H1 (cell line): ENCODE measurements at regions not wholly inside any gene's neighbourhood (a gene's known extent, or its start where the extent isn't known, plus 50 kb on each side); places are given as distances from the start of the nearest gene placed in this dataset.

ENCODE experiments used
- CBX8 ChIP-seq: fragments of 300-800, 300-1000 bp; sonication (generic); IDR thresholded peaks from 2 replicates; pipeline ENCODE4 v1.7.1; 2016; ENCODE audit warnings: low read depth, low read length, borderline replicate concordance
- CHD1 ChIP-seq: IDR thresholded peaks from 2 replicates; pipeline ENCODE4 v1.6.1; 2012; ENCODE audit warnings: low read depth, low read length, improper control_type of control experiment
- GABPA ChIP-seq: IDR thresholded peaks from 2 replicates; pipeline ENCODE4 v1.6.1; 2011; ENCODE audit warnings: mild to moderate bottlenecking, low read length, moderate library complexity, borderline replicate concordance; ENCODE audit not compliant: insufficient read depth
- JUN ChIP-seq: IDR thresholded peaks from 2 replicates; pipeline ENCODE4 v1.6.1; 2011; ENCODE audit warnings: low read depth, mild to moderate bottlenecking, improper control_type of control experiment, low read length
- NRF1 ChIP-seq: IDR thresholded peaks from 2 replicates; pipeline ENCODE4 v1.6.1; 2011; ENCODE audit warnings: mild to moderate bottlenecking, low read depth, low read length, improper control_type of control experiment
- POLR2AphosphoS5 ChIP-seq: IDR thresholded peaks from 2 replicates; pipeline ENCODE4 v1.6.1; 2011; ENCODE audit warnings: low read depth, low read length
- RFX5 ChIP-seq: IDR thresholded peaks from 2 replicates; pipeline ENCODE4 v1.6.1; 2011; ENCODE audit warnings: low read depth, low read length, improper control_type of control experiment, borderline replicate concordance
- RXRA ChIP-seq: IDR thresholded peaks from 2 replicates; pipeline ENCODE4 v1.6.1; 2011; ENCODE audit warnings: low read depth, mild to moderate bottlenecking, low read length, moderate library complexity; ENCODE audit not compliant: insufficient read depth
- SUZ12 ChIP-seq: fragments of 200-600 bp; sonication (generic); IDR thresholded peaks from 2 replicates; pipeline ENCODE4 v1.6.1; 2012; ENCODE audit warnings: mild to moderate bottlenecking, inconsistent platforms, low read length, moderate library complexity, mixed read lengths
- ZNF274 ChIP-seq: IDR thresholded peaks from 2 replicates; pipeline ENCODE4 v1.7.0; 2012; ENCODE audit warnings: low read length, borderline replicate concordance; ENCODE audit errors: extremely low read depth
- TF ChIP-seq, protein P1 (sequence below): fragments of 300-600 bp; sonication (generic); IDR thresholded peaks from 2 replicates; pipeline ENCODE4 v1.7.1; 2012; ENCODE audit warnings: low read length, moderate library complexity, mild to moderate bottlenecking, inconsistent platforms; ENCODE audit not compliant: insufficient replicate concordance
- TF ChIP-seq, protein P2 (sequence below): IDR thresholded peaks from 2 replicates; pipeline ENCODE4 v1.6.1; 2011; ENCODE audit warnings: low read depth, mild to moderate bottlenecking, low read length; ENCODE audit not compliant: insufficient read depth

DNA sequence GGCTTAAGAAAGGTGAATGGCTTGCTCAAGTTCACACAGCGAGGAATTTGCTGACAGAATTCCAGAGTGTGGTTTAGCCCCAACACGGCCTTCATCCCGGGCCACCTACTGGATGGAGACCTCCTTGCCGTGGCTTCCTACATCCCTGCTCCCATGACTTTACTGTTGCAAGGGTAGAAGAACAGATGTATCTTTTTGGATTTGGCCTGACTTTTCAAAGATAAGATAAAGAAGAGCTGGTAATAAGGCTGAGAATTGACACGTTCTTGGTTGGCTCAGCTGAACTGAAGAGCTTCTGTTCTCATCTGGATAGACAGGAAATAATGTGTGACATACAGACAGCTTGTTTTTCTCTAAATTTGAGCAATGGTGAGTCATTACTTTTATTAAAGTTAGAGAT lies 113.1 kb downstream of the KLF5 start (continued):
- TF ChIP-seq, protein P1, sequence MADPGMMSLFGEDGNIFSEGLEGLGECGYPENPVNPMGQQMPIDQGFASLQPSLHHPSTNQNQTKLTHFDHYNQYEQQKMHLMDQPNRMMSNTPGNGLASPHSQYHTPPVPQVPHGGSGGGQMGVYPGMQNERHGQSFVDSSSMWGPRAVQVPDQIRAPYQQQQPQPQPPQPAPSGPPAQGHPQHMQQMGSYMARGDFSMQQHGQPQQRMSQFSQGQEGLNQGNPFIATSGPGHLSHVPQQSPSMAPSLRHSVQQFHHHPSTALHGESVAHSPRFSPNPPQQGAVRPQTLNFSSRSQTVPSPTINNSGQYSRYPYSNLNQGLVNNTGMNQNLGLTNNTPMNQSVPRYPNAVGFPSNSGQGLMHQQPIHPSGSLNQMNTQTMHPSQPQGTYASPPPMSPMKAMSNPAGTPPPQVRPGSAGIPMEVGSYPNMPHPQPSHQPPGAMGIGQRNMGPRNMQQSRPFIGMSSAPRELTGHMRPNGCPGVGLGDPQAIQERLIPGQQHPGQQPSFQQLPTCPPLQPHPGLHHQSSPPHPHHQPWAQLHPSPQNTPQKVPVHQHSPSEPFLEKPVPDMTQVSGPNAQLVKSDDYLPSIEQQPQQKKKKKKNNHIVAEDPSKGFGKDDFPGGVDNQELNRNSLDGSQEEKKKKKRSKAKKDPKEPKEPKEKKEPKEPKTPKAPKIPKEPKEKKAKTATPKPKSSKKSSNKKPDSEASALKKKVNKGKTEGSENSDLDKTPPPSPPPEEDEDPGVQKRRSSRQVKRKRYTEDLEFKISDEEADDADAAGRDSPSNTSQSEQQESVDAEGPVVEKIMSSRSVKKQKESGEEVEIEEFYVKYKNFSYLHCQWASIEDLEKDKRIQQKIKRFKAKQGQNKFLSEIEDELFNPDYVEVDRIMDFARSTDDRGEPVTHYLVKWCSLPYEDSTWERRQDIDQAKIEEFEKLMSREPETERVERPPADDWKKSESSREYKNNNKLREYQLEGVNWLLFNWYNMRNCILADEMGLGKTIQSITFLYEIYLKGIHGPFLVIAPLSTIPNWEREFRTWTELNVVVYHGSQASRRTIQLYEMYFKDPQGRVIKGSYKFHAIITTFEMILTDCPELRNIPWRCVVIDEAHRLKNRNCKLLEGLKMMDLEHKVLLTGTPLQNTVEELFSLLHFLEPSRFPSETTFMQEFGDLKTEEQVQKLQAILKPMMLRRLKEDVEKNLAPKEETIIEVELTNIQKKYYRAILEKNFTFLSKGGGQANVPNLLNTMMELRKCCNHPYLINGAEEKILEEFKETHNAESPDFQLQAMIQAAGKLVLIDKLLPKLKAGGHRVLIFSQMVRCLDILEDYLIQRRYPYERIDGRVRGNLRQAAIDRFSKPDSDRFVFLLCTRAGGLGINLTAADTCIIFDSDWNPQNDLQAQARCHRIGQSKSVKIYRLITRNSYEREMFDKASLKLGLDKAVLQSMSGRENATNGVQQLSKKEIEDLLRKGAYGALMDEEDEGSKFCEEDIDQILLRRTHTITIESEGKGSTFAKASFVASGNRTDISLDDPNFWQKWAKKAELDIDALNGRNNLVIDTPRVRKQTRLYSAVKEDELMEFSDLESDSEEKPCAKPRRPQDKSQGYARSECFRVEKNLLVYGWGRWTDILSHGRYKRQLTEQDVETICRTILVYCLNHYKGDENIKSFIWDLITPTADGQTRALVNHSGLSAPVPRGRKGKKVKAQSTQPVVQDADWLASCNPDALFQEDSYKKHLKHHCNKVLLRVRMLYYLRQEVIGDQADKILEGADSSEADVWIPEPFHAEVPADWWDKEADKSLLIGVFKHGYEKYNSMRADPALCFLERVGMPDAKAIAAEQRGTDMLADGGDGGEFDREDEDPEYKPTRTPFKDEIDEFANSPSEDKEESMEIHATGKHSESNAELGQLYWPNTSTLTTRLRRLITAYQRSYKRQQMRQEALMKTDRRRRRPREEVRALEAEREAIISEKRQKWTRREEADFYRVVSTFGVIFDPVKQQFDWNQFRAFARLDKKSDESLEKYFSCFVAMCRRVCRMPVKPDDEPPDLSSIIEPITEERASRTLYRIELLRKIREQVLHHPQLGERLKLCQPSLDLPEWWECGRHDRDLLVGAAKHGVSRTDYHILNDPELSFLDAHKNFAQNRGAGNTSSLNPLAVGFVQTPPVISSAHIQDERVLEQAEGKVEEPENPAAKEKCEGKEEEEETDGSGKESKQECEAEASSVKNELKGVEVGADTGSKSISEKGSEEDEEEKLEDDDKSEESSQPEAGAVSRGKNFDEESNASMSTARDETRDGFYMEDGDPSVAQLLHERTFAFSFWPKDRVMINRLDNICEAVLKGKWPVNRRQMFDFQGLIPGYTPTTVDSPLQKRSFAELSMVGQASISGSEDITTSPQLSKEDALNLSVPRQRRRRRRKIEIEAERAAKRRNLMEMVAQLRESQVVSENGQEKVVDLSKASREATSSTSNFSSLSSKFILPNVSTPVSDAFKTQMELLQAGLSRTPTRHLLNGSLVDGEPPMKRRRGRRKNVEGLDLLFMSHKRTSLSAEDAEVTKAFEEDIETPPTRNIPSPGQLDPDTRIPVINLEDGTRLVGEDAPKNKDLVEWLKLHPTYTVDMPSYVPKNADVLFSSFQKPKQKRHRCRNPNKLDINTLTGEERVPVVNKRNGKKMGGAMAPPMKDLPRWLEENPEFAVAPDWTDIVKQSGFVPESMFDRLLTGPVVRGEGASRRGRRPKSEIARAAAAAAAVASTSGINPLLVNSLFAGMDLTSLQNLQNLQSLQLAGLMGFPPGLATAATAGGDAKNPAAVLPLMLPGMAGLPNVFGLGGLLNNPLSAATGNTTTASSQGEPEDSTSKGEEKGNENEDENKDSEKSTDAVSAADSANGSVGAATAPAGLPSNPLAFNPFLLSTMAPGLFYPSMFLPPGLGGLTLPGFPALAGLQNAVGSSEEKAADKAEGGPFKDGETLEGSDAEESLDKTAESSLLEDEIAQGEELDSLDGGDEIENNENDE = no peak
- no peak for TF ChIP-seq CHD1
- TF ChIP-seq, protein P2, sequence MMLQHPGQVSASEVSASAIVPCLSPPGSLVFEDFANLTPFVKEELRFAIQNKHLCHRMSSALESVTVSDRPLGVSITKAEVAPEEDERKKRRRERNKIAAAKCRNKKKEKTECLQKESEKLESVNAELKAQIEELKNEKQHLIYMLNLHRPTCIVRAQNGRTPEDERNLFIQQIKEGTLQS = no peak
- TF ChIP-seq NRF1 = no peak
- TF ChIP-seq RFX5 = no peak
- no peak for TF ChIP-seq RXRA
- no peak for TF ChIP-seq CBX8
- no peak for TF ChIP-seq POLR2AphosphoS5
- no peak for TF ChIP-seq JUN
- TF ChIP-seq SUZ12 = no peak
- no peak for TF ChIP-seq GABPA
- TF ChIP-seq ZNF274 = no peak
